Transverse colon (tissue), 4 donors: ENCODE measurements at regions not wholly inside any gene's neighbourhood (a gene's known extent, or its start where the extent isn't known, plus 50 kb on each side); places are given as distances from the start of the nearest gene placed in this dataset.

ENCODE experiments used
- DNase-seq: peaks from one replicate; pipeline ENCODE4 v3.0.0-alpha.2; 2019
- H3K27ac ChIP-seq, 4 donors: fragments of 200-600 bp; sonication (generic); 2 replicates each; pipeline ENCODE4 v1.5.1; 2016 to 2018; ENCODE audit warnings: inconsistent platforms in 4 of 4
- H3K27me3 ChIP-seq: fragments of 200-600 bp; sonication (generic); 2 replicates; pipeline ENCODE4 v1.5.1; 2017; ENCODE audit warnings: inconsistent platforms
- H3K36me3 ChIP-seq, 4 donors: fragments of 200-600 bp; sonication (generic); 2 replicates each; pipeline ENCODE4 v1.5.1; 2017 to 2019; ENCODE audit warnings: inconsistent platforms in 4 of 4
- H3K4me1 ChIP-seq, 4 donors: fragments of 200-600 bp; sonication (generic); 2 replicates each; pipeline ENCODE4 v1.5.1; 2017 to 2020; ENCODE audit warnings: inconsistent platforms in 4 of 4
- H3K4me3 ChIP-seq, 4 donors: fragments of 200-600 bp; sonication (generic); 1 replicate in 1 of 4; 2 replicates in 3 of 4; pipeline versions ENCODE4 v1.5.1 to v1.6.1; 2017 to 2019; ENCODE audit warnings: inconsistent platforms in 4 of 4
- H3K9me3 ChIP-seq, 2 donors: fragments of 200-600 bp; sonication (generic); 2 replicates each; pipeline ENCODE4 v1.5.1; 2017 to 2019; ENCODE audit warnings: inconsistent platforms in 2 of 2
- CTCF ChIP-seq, 5 experiments: fragments of 200-600 bp in 3 of 5; fragments of 450-650 bp in 2 of 5; sonication (generic) in 3 of 5; IDR thresholded peaks; 1 replicate in 2 of 5; 2 replicates in 3 of 5; pipeline ENCODE4 v1.5.1; 2016 to 2017; ENCODE audit warnings: antibody characterized with exemption in 5 of 5, inconsistent platforms in 3 of 5, mild to moderate bottlenecking in 2 of 5, moderate library complexity in 1 of 5
- EP300 ChIP-seq: sonication (generic); formaldehyde crosslinking; IDR thresholded peaks from one replicate; pipeline ENCODE4 v1.6.1; 2017; ENCODE audit warnings: antibody characterized with exemption, low read depth
- POLR2A ChIP-seq: fragments of 450-650 bp; IDR thresholded peaks from one replicate; pipeline ENCODE4 v1.6.1; 2016; ENCODE audit warnings: antibody characterized with exemption, mild to moderate bottlenecking, moderate library complexity
- POLR2AphosphoS5 ChIP-seq, 3 donors: sonication (generic); formaldehyde crosslinking; IDR thresholded peaks; one replicate each; pipeline ENCODE4 v1.6.1; 2016; ENCODE audit warnings: antibody characterized with exemption in 3 of 3
- WGBS, 2 donors: methylation state at CpG; one replicate each; pipeline ENCODE4 v1.1.5; 2018; ENCODE audit warnings: low coverage in 1 of 2; 5-methylcytosine and 5-hydroxymethylcytosine counted together
- in situ Hi-C, 4 donors: fragments of 200-750 bp; cut with MboI; loops; one replicate each; pipeline versions ENCODE4 v1.15.0 to v1.15.1; 2017; ENCODE audit warnings: low sequenced_read_pairs in 3 of 4, low pct_ligation_motif_present in 1 of 4, low pct_unique_long_range_greater_than_20kb in 1 of 4
- intact Hi-C: fragments of 100-400 bp; cut with DNase I; formaldehyde crosslinking; loops from one replicate; pipeline ENCODE4 v1.15.1; 2023; ENCODE audit warnings: low total_unique reads

GRCh38 chr2:145771525-145771924, 1251.6 kb upstream of the ZEB2 start:
- H3K9me3 ChIP-seq, result no peaks in the 10 kb centered on the region
- H3K36me3 ChIP-seq, result no peaks in the 10 kb centered on the region
- no peak for DNase-seq
- TF ChIP-seq CTCF (IDR thresholded peaks at IDR 0.05) (no peak), POLR2A (no peak), POLR2AphosphoS5 (IDR thresholded peaks at IDR 0.05) (no peak), EP300 (no peak)
- no peaks in the 10 kb centered on the region for H3K4me1 ChIP-seq
- no peak overlapping the region for H3K27ac ChIP-seq
- no peak overlapping the region for H3K4me3 ChIP-seq
- in situ Hi-C loops (loop anchor here in 1 of 4 donors (25.0 kb wide), 1 partner anchor 1259 kb away; the partner anchor contains the start of gene ZEB2), intact Hi-C loops (no loop called here)
- no peaks in the 10 kb centered on the region for H3K27me3 ChIP-seq

- Histone ChIP-seq H3K27me3 (no peaks in the 10 kb centered on the region), H3K9me3 (no peaks in the 10 kb centered on the region), H3K4me1 (no peaks in the 10 kb centered on the region), H3K36me3 (no peaks in the 10 kb centered on the region), H3K27ac (no peak overlapping the region), H3K4me3 (no peak overlapping the region)
- 70 to 72% methylated on average over 5 of the region's 5 CpGs for WGBS, 2 donors
- no peak for TF ChIP-seq POLR2A
- no peak for TF ChIP-seq EP300
- no peak for TF ChIP-seq POLR2AphosphoS5 (IDR thresholded peaks at IDR 0.05)
- TF ChIP-seq CTCF (IDR thresholded peaks at IDR 0.05), result no peak
- in situ Hi-C loops (loop anchor here in 1 of 4 donors (25.0 kb wide), 1 partner anchor 1257 kb away; the partner anchor contains the start of gene ZEB2), intact Hi-C loops (no loop called here)
- no peak for DNase-seq
Measured at GRCh38 chr2:145769011-145769716, 1249.2 kb upstream of the ZEB2 start.

- intact Hi-C loops (no loop called here), in situ Hi-C loops (loop anchor here in 1 of 4 donors (25.0 kb wide), 1 partner anchor 1254 kb away; the partner anchor contains the start of gene ZEB2)
- no peaks in the 10 kb centered on the region for H3K27me3 ChIP-seq
- WGBS, 2 donors, result 25% methylated on average over 1 of the region's 1 CpG; no CpG with 5 or more reads in 1 of the 2 donors
- H3K4me1 ChIP-seq, result no peaks in the 10 kb centered on the region
- H3K9me3 ChIP-seq, result no peaks in the 10 kb centered on the region
- no peak for TF ChIP-seq POLR2A
- no peak for TF ChIP-seq CTCF (IDR thresholded peaks at IDR 0.05)
- no peak for TF ChIP-seq EP300
- no peak for TF ChIP-seq POLR2AphosphoS5 (IDR thresholded peaks at IDR 0.05)
- H3K27ac ChIP-seq, result no peak overlapping the region
- no peak for DNase-seq
- H3K36me3 ChIP-seq, result no peaks in the 10 kb centered on the region
- H3K4me3 ChIP-seq, result no peak overlapping the region
Measured at GRCh38 chr2:145765874-145766273, 1246.0 kb upstream of the ZEB2 start.

- no peaks in the 10 kb centered on the region for H3K27me3 ChIP-seq
- H3K36me3 ChIP-seq, result no peaks in the 10 kb centered on the region
- intact Hi-C loops (no loop called here), in situ Hi-C loops (loop anchor here in 1 of 4 donors (25.0 kb wide), 1 partner anchor 1252 kb away; the partner anchor contains the start of gene ZEB2)
- TF ChIP-seq POLR2AphosphoS5 (IDR thresholded peaks at IDR 0.05), result no peak
- H3K4me1 ChIP-seq, result no peaks in the 10 kb centered on the region
- DNase-seq, result no peak
- 62 to 79% methylated on average over 4 to 6 of the region's 6 CpGs for WGBS, 2 donors
- no peak overlapping the region for H3K4me3 ChIP-seq
- no peaks in the 10 kb centered on the region for H3K9me3 ChIP-seq
- H3K27ac ChIP-seq, result no peak overlapping the region
Measured at GRCh38 chr2:145764631-145765030, 1244.7 kb upstream of the ZEB2 start.
